GM12891 (cell line): ENCODE measurements at regions not wholly inside any gene's neighbourhood (a gene's known extent, or its start where the extent isn't known, plus 50 kb on each side); places are given as distances from the start of the nearest gene placed in this dataset.

ENCODE experiments used
- DNase-seq: peaks from one replicate; pipeline ENCODE4 v3.0.0; 2011; ENCODE audit warnings: low spot score; ENCODE audit not compliant: insufficient read length
- FAIRE-seq: peaks from 2 replicates; lab custom pipeline; 2011; peaks lifted over from hg19 to GRCh38; lab: Jason Lieb, UNC
- PAX5 ChIP-seq: IDR thresholded peaks from 2 replicates; pipeline ENCODE4 v1.6.1; 2011; ENCODE audit warnings: low read length, moderate library complexity, mild to moderate bottlenecking; ENCODE audit not compliant: insufficient read depth, severe bottlenecking
- POLR2A ChIP-seq: IDR thresholded peaks from 2 replicates; pipeline ENCODE4 v1.6.1; 2011; ENCODE audit warnings: low read depth, low read length, control low read depth
- POLR2AphosphoS5 ChIP-seq: IDR thresholded peaks from 2 replicates; pipeline ENCODE4 v1.6.1; 2011; ENCODE audit warnings: low read depth, low read length, control low read depth
- POU2F2 ChIP-seq: IDR thresholded peaks from 2 replicates; pipeline ENCODE4 v1.6.1; 2011; ENCODE audit warnings: low read depth, mild to moderate bottlenecking, control low read depth, low read length, moderate library complexity
- SPI1 ChIP-seq: IDR thresholded peaks from 2 replicates; pipeline ENCODE4 v1.6.1; 2011; ENCODE audit warnings: low read depth, low read length, control low read depth
- TAF1 ChIP-seq: IDR thresholded peaks from 2 replicates; pipeline ENCODE4 v1.6.1; 2011; ENCODE audit warnings: low read depth, low read length, control low read depth

GRCh38 chr20:55592866-55593265 lies 412.5 kb downstream of the CBLN4 start:
- DNase-seq: no peak
- no peak for TF ChIP-seq POLR2A
- no peak for TF ChIP-seq SPI1
- no peak for TF ChIP-seq PAX5
- no peak for TF ChIP-seq TAF1
- TF ChIP-seq POU2F2: no peak
- no peak for TF ChIP-seq POLR2AphosphoS5
- no peak for FAIRE-seq

- DNase-seq: no peak
- no peak for FAIRE-seq
- no peak for TF ChIP-seq POU2F2
- TF ChIP-seq TAF1: no peak
- TF ChIP-seq POLR2AphosphoS5: no peak
- TF ChIP-seq SPI1: no peak
- no peak for TF ChIP-seq PAX5
- TF ChIP-seq POLR2A: no peak
Measured at GRCh38 chr20:55586610-55587009, 418.7 kb downstream of the CBLN4 start.

GRCh38 chr20:55584964-55585363 lies 420.4 kb downstream of the CBLN4 start:
- FAIRE-seq (no peak), DNase-seq (no peak)
- TF ChIP-seq POU2F2: no peak
- TF ChIP-seq PAX5: no peak
- TF ChIP-seq POLR2AphosphoS5: no peak
- no peak for TF ChIP-seq SPI1
- TF ChIP-seq TAF1: no peak
- no peak for TF ChIP-seq POLR2A

GRCh38 chr20:55584307-55584706 lies 421.0 kb downstream of the CBLN4 start:
- TF ChIP-seq POU2F2: no peak
- no peak for TF ChIP-seq PAX5
- TF ChIP-seq SPI1: no peak
- TF ChIP-seq POLR2A: no peak
- no peak for TF ChIP-seq TAF1
- TF ChIP-seq POLR2AphosphoS5: no peak
- DNase-seq (no peak), FAIRE-seq (no peak)

- DNase-seq (no peak), FAIRE-seq (no peak)
- TF ChIP-seq PAX5: no peak
- no peak for TF ChIP-seq POLR2A
- TF ChIP-seq SPI1: no peak
Measured at GRCh38 chr20:55583036-55583435, 422.3 kb downstream of the CBLN4 start.

GRCh38 chr20:55582498-55582897 lies 422.8 kb downstream of the CBLN4 start:
- TF ChIP-seq TAF1: no peak
- no peak for TF ChIP-seq POU2F2
- TF ChIP-seq POLR2AphosphoS5: no peak
- no peak for TF ChIP-seq PAX5
- no peak for TF ChIP-seq SPI1
- no peak for TF ChIP-seq POLR2A
- no peak for DNase-seq
- no peak for FAIRE-seq

- DNase-seq (no peak), FAIRE-seq (no peak)
- no peak for TF ChIP-seq POLR2A
- TF ChIP-seq TAF1: no peak
- no peak for TF ChIP-seq POU2F2
- TF ChIP-seq SPI1: no peak
- no peak for TF ChIP-seq PAX5
- TF ChIP-seq POLR2AphosphoS5: no peak
Measured at GRCh38 chr20:55581519-55581918, 423.8 kb downstream of the CBLN4 start.

GRCh38 chr20:55580475-55580874 lies 424.8 kb downstream of the CBLN4 start:
- FAIRE-seq: no peak

GRCh38 chr20:55579802-55580201 lies 425.5 kb downstream of the CBLN4 start:
- DNase-seq (no peak), FAIRE-seq (no peak)
- TF ChIP-seq POU2F2: no peak
- TF ChIP-seq TAF1: no peak
- no peak for TF ChIP-seq POLR2AphosphoS5
- no peak for TF ChIP-seq PAX5

More at GRCh38 chr20:55580475-55580874, 424.8 kb downstream of the CBLN4 start:
- TF ChIP-seq SPI1 (no peak), PAX5 (no peak), POU2F2 (no peak), POLR2AphosphoS5 (no peak), POLR2A (no peak), TAF1 (no peak)
- no peak for DNase-seq

GRCh38 chr20:55576981-55577380 lies 428.3 kb downstream of the CBLN4 start:
- FAIRE-seq (no peak), DNase-seq (no peak)
- no peak for TF ChIP-seq POU2F2
- TF ChIP-seq SPI1: no peak
- TF ChIP-seq POLR2AphosphoS5: no peak
- TF ChIP-seq PAX5: no peak
- no peak for TF ChIP-seq TAF1
- TF ChIP-seq POLR2A: no peak
